VCaP (cell line): ENCODE measurements at regions not wholly inside any gene's neighbourhood (a gene's known extent, or its start where the extent isn't known, plus 50 kb on each side); places are given as distances from the start of the nearest gene placed in this dataset.

Experiments used
- H3K27ac ChIP-seq: fragments of 450-650 bp; 2 replicates; pipeline ENCODE4 v1.5.1; 2017
- CTCF ChIP-seq: fragments of 450-650 bp; conservative IDR thresholded peaks from 2 replicates; pipeline ENCODE4 v1.5.1; 2017; ENCODE audit warnings: mild to moderate bottlenecking, moderate library complexity

GRCh38 chr11:115860246-115860645, 356.0 kb upstream of the CADM1 start:
- H3K27ac ChIP-seq = no peak overlapping the region
- TF ChIP-seq CTCF = no peak

GRCh38 chr11:115848611-115849010, 344.4 kb upstream of the CADM1 start:
- peak overlapping the region; percentile 45; the same call in 1 of the 2 replicates for H3K27ac ChIP-seq
- no peak for TF ChIP-seq CTCF

GRCh38 chr11:115848080-115848479, 343.9 kb upstream of the CADM1 start:
- peak overlapping the region; percentile 45 for H3K27ac ChIP-seq
- TF ChIP-seq CTCF = no peak

GRCh38 chr11:115845872-115846271, 341.7 kb upstream of the CADM1 start:
- TF ChIP-seq CTCF = no peak
- no peak overlapping the region for H3K27ac ChIP-seq

GRCh38 chr11:115843685-115844084, 339.5 kb upstream of the CADM1 start:
- no peak for TF ChIP-seq CTCF
- H3K27ac ChIP-seq = no peak overlapping the region

- TF ChIP-seq CTCF = no peak
- no peak overlapping the region for H3K27ac ChIP-seq
These were observed 338.9 kb upstream of the CADM1 start for GRCh38 chr11:115843111-115843510.

GRCh38 chr11:115820026-115820425, 315.8 kb upstream of the CADM1 start:
- no peak overlapping the region for H3K27ac ChIP-seq
- TF ChIP-seq CTCF = no peak

- no peak overlapping the region for H3K27ac ChIP-seq
- TF ChIP-seq CTCF = no peak
These were observed 314.8 kb upstream of the CADM1 start for GRCh38 chr11:115819014-115819413.
